SK-N-MC (cell line): ENCODE measurements at regions not wholly inside any gene's neighbourhood (a gene's known extent, or its start where the extent isn't known, plus 50 kb on each side); places are given as distances from the start of the nearest gene placed in this dataset.

Experiments
- DNase-seq: peaks from one replicate; pipeline ENCODE4 v3.0.0-alpha.2; 2011; ENCODE audit warnings: low read depth, low spot score
- H3K27ac ChIP-seq: fragments of 200-600 bp; sonication (generic); 2 replicates; pipeline ENCODE4 v1.5.1; 2016; ENCODE audit warnings: mixed run types
- H3K36me3 ChIP-seq: fragments of 200-600 bp; sonication (generic); 2 replicates; pipeline ENCODE4 v1.6.1; 2017; ENCODE audit warnings: antibody characterized with exemption, low read length, mixed read lengths; ENCODE audit not compliant: insufficient read depth
- H3K4me3 ChIP-seq: fragments of 200-600 bp; sonication (generic); 2 replicates; pipeline ENCODE4 v1.5.1; 2016
- H3K9ac ChIP-seq: fragments of 200-600 bp; sonication (generic); 2 replicates; pipeline ENCODE4 v1.8.0; 2017; ENCODE audit warnings: mixed run types, mixed read lengths; ENCODE audit not compliant: insufficient read length
- H3K9me3 ChIP-seq: fragments of 200-600 bp; sonication (generic); 2 replicates; pipeline ENCODE4 v1.6.1; 2017; ENCODE audit warnings: low read depth, mild to moderate bottlenecking, antibody characterized with exemption, low read length, moderate library complexity, mixed read lengths
- EZH2 ChIP-seq: fragments of 200-600 bp; sonication (generic); IDR thresholded peaks from one replicate; pipeline ENCODE4 v1.6.1; 2017; ENCODE audit warnings: antibody characterized with exemption
- FOXP2 ChIP-seq: optimal IDR thresholded peaks from 2 replicates; pipeline ENCODE3; 2011; ENCODE audit warnings: mild to moderate bottlenecking, moderate library complexity; ENCODE audit not compliant: insufficient read depth; ENCODE audit errors: extremely low read length, control extremely low read depth
- POLR2AphosphoS5 ChIP-seq: IDR thresholded peaks from 2 replicates; pipeline ENCODE4 v1.6.1; 2012; ENCODE audit warnings: mild to moderate bottlenecking, low read depth, low read length, borderline replicate concordance

GRCh38 chr16:73232555-73233328 lies 184.8 kb upstream of the ZFHX3 start:
- no peaks in the 10 kb centered on the region for H3K36me3 ChIP-seq
- no peak for DNase-seq
- no peaks in the 10 kb centered on the region for H3K9me3 ChIP-seq
- H3K9ac ChIP-seq = no peak overlapping the region
- peak overlapping the region; percentile 73 for H3K4me3 ChIP-seq
- no peak overlapping the region for H3K27ac ChIP-seq
- TF ChIP-seq POLR2AphosphoS5 (no peak), FOXP2 (no peak)

- no peak overlapping the region for H3K9ac ChIP-seq
- H3K36me3 ChIP-seq = no peaks in the 10 kb centered on the region
- TF ChIP-seq POLR2AphosphoS5 (no peak), FOXP2 (no peak), EZH2 (no peak)
- H3K9me3 ChIP-seq = no peaks in the 10 kb centered on the region
- peak overlapping the region; percentile 73 for H3K4me3 ChIP-seq
- no peak overlapping the region for H3K27ac ChIP-seq
- no peak for DNase-seq
Measured at GRCh38 chr16:73231944-73232554, 184.1 kb upstream of the ZFHX3 start.

GRCh38 chr16:73231379-73231778 lies 183.5 kb upstream of the ZFHX3 start:
- Histone ChIP-seq H3K27ac (no peak overlapping the region), H3K36me3 (no peaks in the 10 kb centered on the region), H3K4me3 (no peak overlapping the region; the same call in 1 of the 2 replicates), H3K9me3 (no peaks in the 10 kb centered on the region), H3K9ac (no peak overlapping the region)
- TF ChIP-seq EZH2 (no peak), FOXP2 (no peak), POLR2AphosphoS5 (no peak)
- DNase-seq = no peak

DNA sequence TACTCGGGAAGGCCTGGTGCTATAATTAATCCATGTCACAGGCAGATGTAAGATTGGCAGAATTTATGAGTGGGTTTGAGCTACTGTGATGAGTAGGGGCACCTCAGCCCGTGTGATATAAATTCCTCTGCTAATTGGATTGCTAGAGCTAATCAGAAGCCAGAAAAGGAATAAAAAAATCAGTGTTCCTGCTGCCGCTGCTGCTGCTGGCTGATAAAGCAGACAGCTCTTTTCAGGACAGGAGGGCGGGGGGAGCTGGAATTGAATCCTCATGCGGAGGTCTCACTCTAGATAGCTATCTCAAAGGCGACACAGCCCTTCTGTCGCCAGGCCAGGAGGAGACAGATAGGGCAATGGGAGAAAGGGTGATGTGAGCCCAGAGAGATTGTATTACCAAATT lies 182.7 kb upstream of the ZFHX3 start:
- Histone ChIP-seq H3K4me3 (no peak overlapping the region), H3K36me3 (no peaks in the 10 kb centered on the region), H3K9ac (no peak overlapping the region), H3K9me3 (no peaks in the 10 kb centered on the region), H3K27ac (no peak overlapping the region)
- DNase-seq = no peak
- TF ChIP-seq EZH2 (no peak), POLR2AphosphoS5 (no peak), FOXP2 (no peak)

- no peak overlapping the region for H3K9ac ChIP-seq
- H3K36me3 ChIP-seq = no peaks in the 10 kb centered on the region
- H3K4me3 ChIP-seq = no peak overlapping the region
- TF ChIP-seq POLR2AphosphoS5 = no peak
- TF ChIP-seq FOXP2 = no peak
- TF ChIP-seq EZH2 = no peak
- no peak for DNase-seq
- H3K27ac ChIP-seq = no peak overlapping the region
- no peaks in the 10 kb centered on the region for H3K9me3 ChIP-seq
Measured at GRCh38 chr16:73228649-73229048, 180.7 kb upstream of the ZFHX3 start.

GRCh38 chr16:73226675-73227074 lies 178.7 kb upstream of the ZFHX3 start:
- TF ChIP-seq EZH2 (no peak), POLR2AphosphoS5 (no peak), FOXP2 (no peak)

GRCh38 chr16:73225983-73226382 lies 178.1 kb upstream of the ZFHX3 start:
- H3K9me3 ChIP-seq = no peaks in the 10 kb centered on the region
- DNase-seq = no peak
- no peak overlapping the region for H3K27ac ChIP-seq
- TF ChIP-seq EZH2 = no peak
- no peak for TF ChIP-seq FOXP2
- TF ChIP-seq POLR2AphosphoS5 = no peak
- no peak overlapping the region for H3K4me3 ChIP-seq
- H3K36me3 ChIP-seq = no peaks in the 10 kb centered on the region
- H3K9ac ChIP-seq = no peak overlapping the region

More at GRCh38 chr16:73226675-73227074, 178.7 kb upstream of the ZFHX3 start:
- no peaks in the 10 kb centered on the region for H3K9me3 ChIP-seq
- no peak overlapping the region for H3K27ac ChIP-seq
- no peak overlapping the region for H3K9ac ChIP-seq
- no peak for DNase-seq
- no peaks in the 10 kb centered on the region for H3K36me3 ChIP-seq
- H3K4me3 ChIP-seq = no peak overlapping the region

GRCh38 chr16:73220836-73221235 lies 172.9 kb upstream of the ZFHX3 start:
- Histone ChIP-seq H3K27ac (no peak overlapping the region), H3K9me3 (no peaks in the 10 kb centered on the region), H3K4me3 (no peak overlapping the region), H3K36me3 (no peaks in the 10 kb centered on the region), H3K9ac (no peak overlapping the region)
- TF ChIP-seq EZH2 (no peak), POLR2AphosphoS5 (no peak), FOXP2 (no peak)
- no peak for DNase-seq
